Thyroid gland (tissue), 4 donors: ENCODE measurements at regions not wholly inside any gene's neighbourhood (a gene's known extent, or its start where the extent isn't known, plus 50 kb on each side); places are given as distances from the start of the nearest gene placed in this dataset.

Experiments used
- DNase-seq, 2 donors: peaks; one replicate each; pipeline ENCODE4 v3.0.0-alpha.2; 2019
- H3K27ac ChIP-seq, 3 donors: fragments of 200-600 bp; sonication (generic); 1 replicate in 2 of 3; 2 replicates in 1 of 3; pipeline ENCODE4 v1.5.1; 2016 to 2019; ENCODE audit warnings: mild to moderate bottlenecking in 1 of 3, moderate library complexity in 1 of 3
- H3K27me3 ChIP-seq: fragments of 200-600 bp; sonication (generic); one replicate; pipeline ENCODE4 v1.5.1; 2019
- H3K36me3 ChIP-seq, 2 donors: fragments of 200-600 bp; sonication (generic); one replicate each; pipeline ENCODE4 v1.5.1; 2016 to 2019
- H3K4me1 ChIP-seq, 2 donors: fragments of 200-600 bp; sonication (generic); one replicate each; pipeline ENCODE4 v1.5.1; 2017 to 2019
- H3K4me3 ChIP-seq, 3 donors: fragments of 200-600 bp; sonication (generic); replicated peaks in 1 of 3; 1 replicate in 2 of 3; 2 replicates in 1 of 3; pipeline ENCODE4 v1.5.1; 2016; ENCODE audit warnings: mild to moderate bottlenecking in 1 of 3
- H3K9me3 ChIP-seq: fragments of 200-600 bp; sonication (generic); one replicate; pipeline ENCODE4 v1.5.1; 2017
- POLR2A ChIP-seq, 2 donors: fragments of 450-650 bp; IDR thresholded peaks; one replicate each; pipeline ENCODE4 v1.6.1; 2017; ENCODE audit warnings: antibody characterized with exemption in 2 of 2, mild to moderate bottlenecking in 2 of 2, moderate library complexity in 1 of 2
- WGBS, 2 donors: methylation state at CpG; one replicate each; pipeline ENCODE4 v1.1.5; 2017; 5-methylcytosine and 5-hydroxymethylcytosine counted together
- intact Hi-C: fragments of 100-400 bp; cut with DNase I; formaldehyde crosslinking; loops from one replicate; pipeline ENCODE4 v1.15.1; 2023
- TF ChIP-seq, protein P1 (sequence below), 6 experiments: fragments of 200-600 bp in 3 of 6; fragments of 450-650 bp in 3 of 6; sonication (generic) in 3 of 6; IDR thresholded peaks; one replicate each; pipeline ENCODE4 v1.5.1; 2016 to 2019; ENCODE audit warnings: antibody characterized with exemption in 6 of 6, mild to moderate bottlenecking in 2 of 6, inconsistent platforms in 1 of 6, moderate library complexity in 1 of 6

DNA sequence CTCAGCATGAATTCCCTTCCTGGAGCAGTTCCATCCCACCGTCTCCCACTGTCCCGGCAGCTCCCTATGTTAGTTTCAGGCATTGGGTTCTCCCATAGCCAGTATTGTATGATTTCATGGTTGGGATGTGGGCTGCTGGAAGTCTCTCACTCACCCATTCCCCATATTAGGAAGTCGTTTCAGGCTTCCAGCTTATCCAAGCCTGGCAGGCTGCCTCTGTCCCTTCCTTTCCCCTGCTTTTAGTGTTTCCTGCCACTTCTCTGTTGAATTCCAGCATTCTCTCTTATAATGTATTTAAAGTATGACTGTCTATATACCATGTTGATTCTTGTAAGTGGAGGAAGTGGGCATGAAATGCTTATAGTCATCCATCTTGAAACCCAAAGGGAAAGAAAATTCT lies 309.7 kb upstream of the RBMS3 start:
- no peaks in the 10 kb centered on the region for H3K36me3 ChIP-seq
- no peaks in the 10 kb centered on the region for H3K27me3 ChIP-seq
- DNase-seq: peak in 1 of 2 donors; percentile 1
- TF ChIP-seq, protein P1, sequence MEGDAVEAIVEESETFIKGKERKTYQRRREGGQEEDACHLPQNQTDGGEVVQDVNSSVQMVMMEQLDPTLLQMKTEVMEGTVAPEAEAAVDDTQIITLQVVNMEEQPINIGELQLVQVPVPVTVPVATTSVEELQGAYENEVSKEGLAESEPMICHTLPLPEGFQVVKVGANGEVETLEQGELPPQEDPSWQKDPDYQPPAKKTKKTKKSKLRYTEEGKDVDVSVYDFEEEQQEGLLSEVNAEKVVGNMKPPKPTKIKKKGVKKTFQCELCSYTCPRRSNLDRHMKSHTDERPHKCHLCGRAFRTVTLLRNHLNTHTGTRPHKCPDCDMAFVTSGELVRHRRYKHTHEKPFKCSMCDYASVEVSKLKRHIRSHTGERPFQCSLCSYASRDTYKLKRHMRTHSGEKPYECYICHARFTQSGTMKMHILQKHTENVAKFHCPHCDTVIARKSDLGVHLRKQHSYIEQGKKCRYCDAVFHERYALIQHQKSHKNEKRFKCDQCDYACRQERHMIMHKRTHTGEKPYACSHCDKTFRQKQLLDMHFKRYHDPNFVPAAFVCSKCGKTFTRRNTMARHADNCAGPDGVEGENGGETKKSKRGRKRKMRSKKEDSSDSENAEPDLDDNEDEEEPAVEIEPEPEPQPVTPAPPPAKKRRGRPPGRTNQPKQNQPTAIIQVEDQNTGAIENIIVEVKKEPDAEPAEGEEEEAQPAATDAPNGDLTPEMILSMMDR (IDR thresholded peaks at IDR 0.05): no peak
- TF ChIP-seq POLR2A (IDR thresholded peaks at IDR 0.05): no peak
- H3K27ac ChIP-seq: no peak overlapping the region
- intact Hi-C loops: no loop called here
- WGBS, 2 donors: 47 to 56% methylated on average over 3 of the region's 3 CpGs
- no peaks in the 10 kb centered on the region for H3K9me3 ChIP-seq
- no peak overlapping the region for H3K4me3 ChIP-seq
- H3K4me1 ChIP-seq: no peaks in the 10 kb centered on the region

DNA sequence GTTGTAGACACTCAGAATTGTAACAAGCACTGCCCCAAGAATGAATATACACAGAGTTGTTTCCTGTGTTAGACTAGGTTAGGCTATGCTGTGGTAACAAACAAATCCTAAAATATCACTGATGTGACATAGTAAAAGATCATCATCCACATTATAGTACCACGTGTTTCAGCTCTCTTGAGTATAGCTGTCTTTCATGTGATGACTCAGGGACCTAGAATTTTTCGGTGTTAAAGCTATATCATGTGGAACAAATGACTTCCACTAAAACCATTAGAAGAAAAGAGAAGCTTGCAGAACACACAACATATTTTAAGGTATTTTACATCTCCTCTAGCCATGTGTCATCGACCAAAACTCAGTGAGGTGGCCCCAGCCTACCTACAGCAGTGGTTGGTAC lies 307.9 kb upstream of the RBMS3 start:
- no peak overlapping the region for H3K27ac ChIP-seq
- no peaks in the 10 kb centered on the region for H3K36me3 ChIP-seq
- H3K4me3 ChIP-seq: no peak overlapping the region
- intact Hi-C loops: no loop called here
- H3K4me1 ChIP-seq: no peaks in the 10 kb centered on the region
- TF ChIP-seq POLR2A (IDR thresholded peaks at IDR 0.05): no peak
- TF ChIP-seq, protein P1 (IDR thresholded peaks at IDR 0.05): no peak
- 43 to 65% methylated on average over 3 of the region's 3 CpGs for WGBS, 2 donors
- no peak for DNase-seq
- no peaks in the 10 kb centered on the region for H3K9me3 ChIP-seq
- no peaks in the 10 kb centered on the region for H3K27me3 ChIP-seq

- H3K4me3 ChIP-seq: no peak overlapping the region
- intact Hi-C loops: no loop called here
- H3K4me1 ChIP-seq: no peaks in the 10 kb centered on the region
- no peaks in the 10 kb centered on the region for H3K27me3 ChIP-seq
- no peak for TF ChIP-seq POLR2A (IDR thresholded peaks at IDR 0.05)
- TF ChIP-seq, protein P1 (IDR thresholded peaks at IDR 0.05): no peak
- H3K9me3 ChIP-seq: no peaks in the 10 kb centered on the region
- DNase-seq: no peak
- no peak overlapping the region for H3K27ac ChIP-seq
- no peaks in the 10 kb centered on the region for H3K36me3 ChIP-seq
These were observed 307.3 kb upstream of the RBMS3 start for GRCh38 chr3:28973609-28974008.

- DNase-seq: no peak
- Histone ChIP-seq H3K4me3 (no peak overlapping the region), H3K4me1 (no peaks in the 10 kb centered on the region), H3K36me3 (no peaks in the 10 kb centered on the region), H3K27ac (no peak overlapping the region), H3K9me3 (no peaks in the 10 kb centered on the region), H3K27me3 (no peaks in the 10 kb centered on the region)
- TF ChIP-seq, protein P1 (IDR thresholded peaks at IDR 0.05): no peak
- no peak for TF ChIP-seq POLR2A (IDR thresholded peaks at IDR 0.05)
- intact Hi-C loops: no loop called here
- 61 to 79% methylated on average over 3 of the region's 3 CpGs for WGBS, 2 donors
These were observed 302.8 kb upstream of the RBMS3 start for GRCh38 chr3:28978092-28978491.

DNA sequence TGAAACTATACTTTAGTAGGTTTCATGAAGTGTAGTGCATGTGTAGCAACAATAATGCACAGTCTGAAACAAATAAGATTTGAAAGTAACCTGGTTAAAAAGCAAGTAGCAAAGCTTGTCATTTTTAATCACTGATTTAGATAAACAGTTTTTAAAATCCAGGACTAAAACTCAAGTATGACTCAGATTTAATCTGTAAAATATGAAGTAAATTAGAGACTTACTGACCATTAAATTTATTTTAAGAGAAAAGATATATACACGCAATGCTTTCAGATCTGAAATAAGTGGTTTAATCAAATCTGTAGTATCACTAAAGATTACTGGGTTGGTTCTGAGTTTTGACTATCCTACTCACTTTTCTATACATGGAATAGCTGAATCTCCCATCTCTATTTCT lies 300.7 kb upstream of the RBMS3 start:
- Histone ChIP-seq H3K9me3 (no peaks in the 10 kb centered on the region), H3K27me3 (no peaks in the 10 kb centered on the region), H3K27ac (no peak overlapping the region), H3K36me3 (no peaks in the 10 kb centered on the region), H3K4me3 (no peak overlapping the region), H3K4me1 (no peaks in the 10 kb centered on the region)
- WGBS, 2 donors: 94 to 98% methylated on average over 1 of the region's 1 CpG
- no peak for DNase-seq
- TF ChIP-seq, protein P1 (IDR thresholded peaks at IDR 0.05): no peak
- no peak for TF ChIP-seq POLR2A (IDR thresholded peaks at IDR 0.05)
- intact Hi-C loops: no loop called here
